ENCODE measurements at regions not wholly inside any gene's neighbourhood (a gene's known extent, or its start where the extent isn't known, plus 50 kb on each side); places are given as distances from the start of the nearest gene placed in this dataset.
"Not testable (repeated sequence)": the region's sequence is repeated elsewhere in the genome, so short reads cannot be mapped to it uniquely, and the experiment has no call there.

DNA sequence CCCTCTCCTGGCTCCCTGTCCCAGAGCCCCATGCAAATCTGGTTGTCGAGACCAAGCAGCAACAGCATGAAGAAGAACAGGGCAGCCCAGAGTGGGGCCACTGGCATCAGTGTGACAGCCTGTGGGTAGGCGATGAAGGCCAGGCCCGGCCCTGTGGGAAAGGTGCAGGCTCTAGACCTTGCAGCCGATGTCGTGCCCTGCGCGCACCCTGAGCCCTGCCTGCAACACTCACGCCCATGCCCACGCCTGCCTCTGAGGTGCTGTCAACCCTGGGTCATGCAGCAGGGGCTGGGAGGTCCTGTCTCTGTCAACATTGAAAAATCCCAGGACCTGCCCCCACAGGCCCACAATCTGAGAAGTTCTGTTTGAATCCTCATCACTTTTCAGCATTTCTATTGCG lies 204.0 kb upstream of the TP53TG3 start:
- TF ChIP-seq, protein P1, sequence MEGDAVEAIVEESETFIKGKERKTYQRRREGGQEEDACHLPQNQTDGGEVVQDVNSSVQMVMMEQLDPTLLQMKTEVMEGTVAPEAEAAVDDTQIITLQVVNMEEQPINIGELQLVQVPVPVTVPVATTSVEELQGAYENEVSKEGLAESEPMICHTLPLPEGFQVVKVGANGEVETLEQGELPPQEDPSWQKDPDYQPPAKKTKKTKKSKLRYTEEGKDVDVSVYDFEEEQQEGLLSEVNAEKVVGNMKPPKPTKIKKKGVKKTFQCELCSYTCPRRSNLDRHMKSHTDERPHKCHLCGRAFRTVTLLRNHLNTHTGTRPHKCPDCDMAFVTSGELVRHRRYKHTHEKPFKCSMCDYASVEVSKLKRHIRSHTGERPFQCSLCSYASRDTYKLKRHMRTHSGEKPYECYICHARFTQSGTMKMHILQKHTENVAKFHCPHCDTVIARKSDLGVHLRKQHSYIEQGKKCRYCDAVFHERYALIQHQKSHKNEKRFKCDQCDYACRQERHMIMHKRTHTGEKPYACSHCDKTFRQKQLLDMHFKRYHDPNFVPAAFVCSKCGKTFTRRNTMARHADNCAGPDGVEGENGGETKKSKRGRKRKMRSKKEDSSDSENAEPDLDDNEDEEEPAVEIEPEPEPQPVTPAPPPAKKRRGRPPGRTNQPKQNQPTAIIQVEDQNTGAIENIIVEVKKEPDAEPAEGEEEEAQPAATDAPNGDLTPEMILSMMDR (IDR thresholded peaks at IDR 0.05): not testable (repeated sequence)
- TF ChIP-seq, protein P2, sequence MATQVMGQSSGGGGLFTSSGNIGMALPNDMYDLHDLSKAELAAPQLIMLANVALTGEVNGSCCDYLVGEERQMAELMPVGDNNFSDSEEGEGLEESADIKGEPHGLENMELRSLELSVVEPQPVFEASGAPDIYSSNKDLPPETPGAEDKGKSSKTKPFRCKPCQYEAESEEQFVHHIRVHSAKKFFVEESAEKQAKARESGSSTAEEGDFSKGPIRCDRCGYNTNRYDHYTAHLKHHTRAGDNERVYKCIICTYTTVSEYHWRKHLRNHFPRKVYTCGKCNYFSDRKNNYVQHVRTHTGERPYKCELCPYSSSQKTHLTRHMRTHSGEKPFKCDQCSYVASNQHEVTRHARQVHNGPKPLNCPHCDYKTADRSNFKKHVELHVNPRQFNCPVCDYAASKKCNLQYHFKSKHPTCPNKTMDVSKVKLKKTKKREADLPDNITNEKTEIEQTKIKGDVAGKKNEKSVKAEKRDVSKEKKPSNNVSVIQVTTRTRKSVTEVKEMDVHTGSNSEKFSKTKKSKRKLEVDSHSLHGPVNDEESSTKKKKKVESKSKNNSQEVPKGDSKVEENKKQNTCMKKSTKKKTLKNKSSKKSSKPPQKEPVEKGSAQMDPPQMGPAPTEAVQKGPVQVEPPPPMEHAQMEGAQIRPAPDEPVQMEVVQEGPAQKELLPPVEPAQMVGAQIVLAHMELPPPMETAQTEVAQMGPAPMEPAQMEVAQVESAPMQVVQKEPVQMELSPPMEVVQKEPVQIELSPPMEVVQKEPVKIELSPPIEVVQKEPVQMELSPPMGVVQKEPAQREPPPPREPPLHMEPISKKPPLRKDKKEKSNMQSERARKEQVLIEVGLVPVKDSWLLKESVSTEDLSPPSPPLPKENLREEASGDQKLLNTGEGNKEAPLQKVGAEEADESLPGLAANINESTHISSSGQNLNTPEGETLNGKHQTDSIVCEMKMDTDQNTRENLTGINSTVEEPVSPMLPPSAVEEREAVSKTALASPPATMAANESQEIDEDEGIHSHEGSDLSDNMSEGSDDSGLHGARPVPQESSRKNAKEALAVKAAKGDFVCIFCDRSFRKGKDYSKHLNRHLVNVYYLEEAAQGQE (IDR thresholded peaks at IDR 0.05; ENCODE audit: insufficient read depth in 1 of 2, low read depth in 2 of 2, low read length in 1 of 2): not testable (repeated sequence)
- not testable (repeated sequence) for TF ChIP-seq POLR2AphosphoS5 (IDR thresholded peaks at IDR 0.05; ENCODE audit: low read depth, low read length); SIN3A (IDR thresholded peaks at IDR 0.05; ENCODE audit: borderline replicate concordance, insufficient read depth, low read depth, low read length); TCF7L2 (IDR thresholded peaks at IDR 0.05; ENCODE audit: low read depth, low read length)

Data from Panc1 (cell line).